SU-DHL-6 (cell line): ENCODE measurements at regions not wholly inside any gene's neighbourhood (a gene's known extent, or its start where the extent isn't known, plus 50 kb on each side); places are given as distances from the start of the nearest gene placed in this dataset.

ENCODE experiments used
- H2AFZ ChIP-seq: fragments of 200-600 bp; sonication (generic); 2 replicates; pipeline ENCODE4 v1.6.1; 2014; ENCODE audit warnings: low read depth, mild to moderate bottlenecking, moderate library complexity, mixed read lengths, antibody characterized with exemption, low read length; ENCODE audit not compliant: severe bottlenecking
- H3F3A ChIP-seq: fragments of 200-600 bp; shearing (Covaris generic); 2 replicates; pipeline ENCODE4 v1.6.0; 2016; ENCODE audit warnings: antibody characterized with exemption, mild to moderate bottlenecking; ENCODE audit not compliant: insufficient read depth
- H3K27ac ChIP-seq: fragments of 200-600 bp; sonication (generic); 2 replicates; pipeline ENCODE4 v1.5.1; 2016; ENCODE audit warnings: low read depth, mild to moderate bottlenecking, low read length, moderate library complexity, mixed read lengths
- H3K27me3 ChIP-seq: fragments of 200-600 bp; sonication (generic), shearing (Covaris generic); 2 replicates; pipeline ENCODE4 v1.6.0; 2014; ENCODE audit warnings: mild to moderate bottlenecking, low read length
- H3K36me3 ChIP-seq: fragments of 200-600 bp; sonication (generic); 2 replicates; pipeline ENCODE4 v1.6.1; 2014; ENCODE audit warnings: mild to moderate bottlenecking, low read length, mixed read lengths
- H3K4me2 ChIP-seq: fragments of 300-600, 200-600 bp; shearing (Covaris generic), sonication (generic); 2 replicates; pipeline ENCODE4 v1.6.0; 2014; ENCODE audit warnings: low read length, low read depth, mild to moderate bottlenecking; ENCODE audit not compliant: poor library complexity, severe bottlenecking
- H3K4me3 ChIP-seq: fragments of 200-600 bp; sonication (generic); 2 replicates; pipeline ENCODE4 v1.5.1; 2014; ENCODE audit warnings: antibody characterized with exemption, low read length, mild to moderate bottlenecking, mixed read lengths; ENCODE audit not compliant: insufficient read depth, poor library complexity, severe bottlenecking
- H3K79me2 ChIP-seq: fragments of 200-600 bp; sonication (generic); 2 replicates; pipeline ENCODE4 v1.6.1; 2014; ENCODE audit warnings: mild to moderate bottlenecking, low read length, moderate library complexity; ENCODE audit not compliant: insufficient read depth
- H3K9ac ChIP-seq: fragments of 200-600 bp; sonication (generic); 2 replicates; pipeline ENCODE4 v1.7.0; 2014; ENCODE audit warnings: mild to moderate bottlenecking, low read length
- H3K9me2 ChIP-seq: fragments of 200-600 bp; sonication (generic); replicated peaks from 2 replicates; pipeline ENCODE4 v1.6.1; 2014; ENCODE audit warnings: low read length; ENCODE audit not compliant: insufficient read depth
- H3K9me3 ChIP-seq: fragments of 200-600 bp; sonication (generic); 2 replicates; pipeline ENCODE4 v1.6.1; 2014; ENCODE audit warnings: low read length, mixed read lengths; ENCODE audit not compliant: insufficient read depth
- H4K20me1 ChIP-seq: fragments of 200-600 bp; sonication (generic); 2 replicates; pipeline ENCODE4 v1.6.1; 2014; ENCODE audit warnings: low read depth, mild to moderate bottlenecking, antibody characterized with exemption, low read length, moderate library complexity, mixed read lengths
- CTCF ChIP-seq: fragments of 200-600 bp; sonication (generic); IDR thresholded peaks from one replicate; pipeline ENCODE4 v1.5.1; 2017; ENCODE audit warnings: antibody characterized with exemption, mild to moderate bottlenecking, low read length, moderate library complexity; ENCODE audit not compliant: insufficient read depth, poor library complexity, severe bottlenecking
- EZH2phosphoT487 ChIP-seq: fragments of 200-600 bp; sonication (generic), shearing (Covaris generic); conservative IDR thresholded peaks from 2 replicates; pipeline ENCODE4 v1.6.1; 2018; ENCODE audit warnings: mild to moderate bottlenecking, antibody characterized with exemption, low read length, moderate library complexity, mixed read lengths

GRCh38 chr5:123721675-123722276 lies 209.8 kb downstream of the CSNK1G3 start:
- Histone ChIP-seq H3K4me3 (no peak overlapping the region), H3K4me2 (no peak overlapping the region), H4K20me1 (no peaks in the 10 kb centered on the region), H3K27ac (no peak overlapping the region), H3K9me2 (no peaks in the 10 kb centered on the region), H2AFZ (no peak overlapping the region), H3K27me3 (no peaks in the 10 kb centered on the region), H3K9me3 (no peaks in the 10 kb centered on the region), H3F3A (no peaks in the 10 kb centered on the region), H3K79me2 (no peaks in the 10 kb centered on the region), H3K36me3 (no peaks in the 10 kb centered on the region), H3K9ac (no peak overlapping the region)
- TF ChIP-seq EZH2phosphoT487, result no peak

- Histone ChIP-seq H3K4me3 (no peak overlapping the region), H3K9ac (no peak overlapping the region), H3K4me2 (no peak overlapping the region), H3K79me2 (no peaks in the 10 kb centered on the region), H4K20me1 (no peaks in the 10 kb centered on the region), H3K9me2 (no peaks in the 10 kb centered on the region), H3K9me3 (no peaks in the 10 kb centered on the region), H3K27me3 (no peaks in the 10 kb centered on the region), H3F3A (no peaks in the 10 kb centered on the region), H2AFZ (no peak overlapping the region), H3K27ac (no peak overlapping the region), H3K36me3 (no peaks in the 10 kb centered on the region)
- no peak for TF ChIP-seq CTCF
- no peak for TF ChIP-seq EZH2phosphoT487
Measured at GRCh38 chr5:123720955-123721354, 209.0 kb downstream of the CSNK1G3 start.

- H3K27ac ChIP-seq, result no peak overlapping the region
- H3K79me2 ChIP-seq, result no peaks in the 10 kb centered on the region
- H3F3A ChIP-seq, result no peaks in the 10 kb centered on the region
- H3K9ac ChIP-seq, result no peak overlapping the region
- H2AFZ ChIP-seq, result no peak overlapping the region
- H3K4me2 ChIP-seq, result no peak overlapping the region
- H3K27me3 ChIP-seq, result no peaks in the 10 kb centered on the region
- TF ChIP-seq CTCF (no peak), EZH2phosphoT487 (no peak)
- no peak overlapping the region for H3K4me3 ChIP-seq
- no peaks in the 10 kb centered on the region for H3K36me3 ChIP-seq
- H4K20me1 ChIP-seq, result no peaks in the 10 kb centered on the region
- H3K9me2 ChIP-seq, result no peaks in the 10 kb centered on the region
- H3K9me3 ChIP-seq, result no peaks in the 10 kb centered on the region
Measured at GRCh38 chr5:123720339-123720738, 208.4 kb downstream of the CSNK1G3 start.

- Histone ChIP-seq H2AFZ (no peak overlapping the region), H4K20me1 (no peaks in the 10 kb centered on the region), H3K36me3 (no peaks in the 10 kb centered on the region)
Measured at GRCh38 chr5:123719004-123719403, 207.0 kb downstream of the CSNK1G3 start.

More at GRCh38 chr5:123719004-123719403, 207.0 kb downstream of the CSNK1G3 start:
- no peaks in the 10 kb centered on the region for H3K79me2 ChIP-seq
- TF ChIP-seq CTCF (no peak), EZH2phosphoT487 (no peak)
- H3K4me3 ChIP-seq, result no peak overlapping the region
- no peak overlapping the region for H3K9ac ChIP-seq
- H3K4me2 ChIP-seq, result no peak overlapping the region
- H3K9me3 ChIP-seq, result no peaks in the 10 kb centered on the region
- no peaks in the 10 kb centered on the region for H3K9me2 ChIP-seq
- H3K27me3 ChIP-seq, result no peaks in the 10 kb centered on the region
- H3F3A ChIP-seq, result no peaks in the 10 kb centered on the region
- H3K27ac ChIP-seq, result no peak overlapping the region
